Activated CD4-positive, alpha-beta memory T cell treated with anti-CD3 and anti-CD28 coated beads for 36 hours (primary cell): ENCODE measurements at regions not wholly inside any gene's neighbourhood (a gene's known extent, or its start where the extent isn't known, plus 50 kb on each side); places are given as distances from the start of the nearest gene placed in this dataset.
"Not testable (repeated sequence)": the region's sequence is repeated elsewhere in the genome, so short reads cannot be mapped to it uniquely, and the experiment has no call there.

Experiments
- CTCF ChIA-PET: fragments of 350-600 bp; sonication (Branson Sonifier 250); formaldehyde crosslinking; loops from one replicate; lab custom pipeline; 2021; ENCODE audit warnings: antibody characterized with exemption, inconsistent platforms; lab: Charles Lee
- POLR2A ChIA-PET: fragments of 350-600 bp; sonication (Branson Sonifier 250); formaldehyde crosslinking; loops from one replicate; lab custom pipeline; 2021; ENCODE audit warnings: antibody characterized with exemption; lab: Charles Lee
- DNase-seq: peaks from one replicate; pipeline ENCODE4 v3.0.0-alpha.2; 2020
- H3K27ac Mint-ChIP-seq: one replicate; pipeline ENCODE4 v1.8.0; 2021; ENCODE audit warnings: mixed read lengths
- H3K27me3 Mint-ChIP-seq: one replicate; pipeline ENCODE4 v1.8.0; 2021; ENCODE audit warnings: mixed read lengths
- H3K36me3 Mint-ChIP-seq: one replicate; pipeline ENCODE4 v1.8.0; 2021; ENCODE audit warnings: mixed read lengths
- H3K4me1 Mint-ChIP-seq: one replicate; pipeline ENCODE4 v1.8.0; 2021; ENCODE audit warnings: low read depth, mixed read lengths
- H3K4me3 Mint-ChIP-seq: one replicate; pipeline ENCODE4 v1.8.0; 2021; ENCODE audit warnings: mild to moderate bottlenecking, mixed read lengths
- H3K9me3 Mint-ChIP-seq: one replicate; pipeline ENCODE4 v1.8.0; 2021; ENCODE audit warnings: mixed read lengths
- intact Hi-C: fragments of 100-400 bp; cut with micrococcal nuclease; formaldehyde crosslinking; loops from one replicate; pipeline ENCODE4 v1.15.1; 2023

- Mint-ChIP-seq H3K4me3 (no peak overlapping the region), H3K27me3 (no peaks in the 10 kb centered on the region), H3K36me3 (no peaks in the 10 kb centered on the region), H3K4me1 (no peaks in the 10 kb centered on the region), H3K9me3 (no peaks in the 10 kb centered on the region), H3K27ac (no peak overlapping the region)
- intact Hi-C loops = no loop called here
- CTCF ChIA-PET = no interaction called here
- DNase-seq = no peak
- POLR2A ChIA-PET = interaction anchor here (0.7 kb wide), 1 partner anchor 169 kb away, joined by 3 read pairs; no protein-coding TSS in a partner anchor
Measured at GRCh38 chr13:18921063-18921462, 260.6 kb downstream of the TUBA3C start.

GRCh38 chr13:18905096-18905495 lies 276.5 kb downstream of the TUBA3C start:
- H3K27me3 Mint-ChIP-seq, POLR2A ChIA-PET, DNase-seq, H3K4me1 Mint-ChIP-seq, H3K27ac Mint-ChIP-seq, CTCF ChIA-PET, H3K36me3 Mint-ChIP-seq, intact Hi-C loops, H3K4me3 Mint-ChIP-seq: not testable (repeated sequence)
- peaks cover 24% of the 10 kb centered on the region for H3K9me3 Mint-ChIP-seq

GRCh38 chr13:18895411-18895810 lies 286.2 kb downstream of the TUBA3C start:
- POLR2A ChIA-PET, H3K27ac Mint-ChIP-seq, CTCF ChIA-PET, intact Hi-C loops, H3K4me1 Mint-ChIP-seq, H3K4me3 Mint-ChIP-seq, H3K27me3 Mint-ChIP-seq, H3K36me3 Mint-ChIP-seq, H3K9me3 Mint-ChIP-seq, DNase-seq: not testable (repeated sequence)

GRCh38 chr13:18891242-18891641 lies 290.4 kb downstream of the TUBA3C start:
- intact Hi-C loops, H3K4me1 Mint-ChIP-seq, CTCF ChIA-PET, H3K36me3 Mint-ChIP-seq, DNase-seq, H3K27ac Mint-ChIP-seq, H3K9me3 Mint-ChIP-seq, POLR2A ChIA-PET, H3K4me3 Mint-ChIP-seq, H3K27me3 Mint-ChIP-seq: not testable (repeated sequence)

- CTCF ChIA-PET, H3K27me3 Mint-ChIP-seq, intact Hi-C loops, H3K9me3 Mint-ChIP-seq, POLR2A ChIA-PET, H3K4me3 Mint-ChIP-seq, H3K36me3 Mint-ChIP-seq, H3K4me1 Mint-ChIP-seq, H3K27ac Mint-ChIP-seq: not testable (repeated sequence)
- peak; percentile 13 for DNase-seq
Measured at GRCh38 chr13:18874875-18875789, 306.5 kb downstream of the TUBA3C start.

- H3K4me1 Mint-ChIP-seq, POLR2A ChIA-PET: not testable (repeated sequence)
Measured at GRCh38 chr13:18870557-18870956, 311.1 kb downstream of the TUBA3C start.

GRCh38 chr13:18869365-18869764 lies 312.3 kb downstream of the TUBA3C start:
- H3K4me1 Mint-ChIP-seq, DNase-seq, POLR2A ChIA-PET, H3K27ac Mint-ChIP-seq, H3K27me3 Mint-ChIP-seq, H3K9me3 Mint-ChIP-seq, H3K36me3 Mint-ChIP-seq, intact Hi-C loops, CTCF ChIA-PET, H3K4me3 Mint-ChIP-seq: not testable (repeated sequence)

More at GRCh38 chr13:18870557-18870956, 311.1 kb downstream of the TUBA3C start:
- H3K9me3 Mint-ChIP-seq, H3K27me3 Mint-ChIP-seq, intact Hi-C loops, DNase-seq, CTCF ChIA-PET, H3K36me3 Mint-ChIP-seq, H3K4me3 Mint-ChIP-seq, H3K27ac Mint-ChIP-seq: not testable (repeated sequence)

GRCh38 chr13:18837986-18838629 lies 343.5 kb downstream of the TUBA3C start:
- DNase-seq, H3K36me3 Mint-ChIP-seq, H3K9me3 Mint-ChIP-seq, intact Hi-C loops, H3K4me3 Mint-ChIP-seq, H3K27me3 Mint-ChIP-seq, H3K4me1 Mint-ChIP-seq, H3K27ac Mint-ChIP-seq, POLR2A ChIA-PET, CTCF ChIA-PET: not testable (repeated sequence)

- H3K4me3 Mint-ChIP-seq, DNase-seq, intact Hi-C loops, H3K4me1 Mint-ChIP-seq, H3K27ac Mint-ChIP-seq, CTCF ChIA-PET, POLR2A ChIA-PET, H3K27me3 Mint-ChIP-seq, H3K9me3 Mint-ChIP-seq, H3K36me3 Mint-ChIP-seq: not testable (repeated sequence)
Measured at GRCh38 chr13:18837179-18837745, 344.4 kb downstream of the TUBA3C start.

GRCh38 chr13:18836371-18837178 lies 345.0 kb downstream of the TUBA3C start:
- H3K4me3 Mint-ChIP-seq, H3K9me3 Mint-ChIP-seq, H3K27me3 Mint-ChIP-seq, H3K27ac Mint-ChIP-seq, H3K4me1 Mint-ChIP-seq, intact Hi-C loops, CTCF ChIA-PET, H3K36me3 Mint-ChIP-seq, POLR2A ChIA-PET, DNase-seq: not testable (repeated sequence)

GRCh38 chr13:18835754-18836153 lies 345.9 kb downstream of the TUBA3C start:
- H3K27me3 Mint-ChIP-seq, DNase-seq, H3K4me1 Mint-ChIP-seq, H3K36me3 Mint-ChIP-seq, intact Hi-C loops, POLR2A ChIA-PET, CTCF ChIA-PET, H3K27ac Mint-ChIP-seq, H3K4me3 Mint-ChIP-seq, H3K9me3 Mint-ChIP-seq: not testable (repeated sequence)

GRCh38 chr13:18824678-18825077 lies 356.9 kb downstream of the TUBA3C start:
- DNase-seq, CTCF ChIA-PET, H3K36me3 Mint-ChIP-seq, H3K4me1 Mint-ChIP-seq, intact Hi-C loops, H3K27me3 Mint-ChIP-seq, H3K4me3 Mint-ChIP-seq, H3K9me3 Mint-ChIP-seq, POLR2A ChIA-PET, H3K27ac Mint-ChIP-seq: not testable (repeated sequence)
